DMS153 (cell line): ENCODE measurements at regions not wholly inside any gene's neighbourhood (a gene's known extent, or its start where the extent isn't known, plus 50 kb on each side); places are given as distances from the start of the nearest gene placed in this dataset.
"Not testable (repeated sequence)": the region's sequence is repeated elsewhere in the genome, so short reads cannot be mapped to it uniquely, and the experiment has no call there.

Experiments
- DNase-seq: peaks from one replicate; lab custom pipeline; 2025; lab: John Stamatoyannopoulos, UW

- no peak for DNase-seq
Observed at GRCh38 chr16:52729731-52730130, 182.8 kb upstream of the TOX3 start.

GRCh38 chr16:52727849-52728248 lies 180.9 kb upstream of the TOX3 start:
- no peak for DNase-seq

- no peak for DNase-seq
Observed at GRCh38 chr16:52727441-52727840, 180.5 kb upstream of the TOX3 start.

- no peak for DNase-seq
Observed at GRCh38 chr16:52725461-52725860, 178.5 kb upstream of the TOX3 start.

- no peak for DNase-seq
Observed at GRCh38 chr16:52725043-52725442, 178.1 kb upstream of the TOX3 start.

GRCh38 chr16:52721331-52721730 lies 174.4 kb upstream of the TOX3 start:
- DNase-seq, result no peak

- no peak for DNase-seq
Observed at GRCh38 chr16:52718046-52718445, 171.1 kb upstream of the TOX3 start.

GRCh38 chr16:52713740-52714139 lies 166.8 kb upstream of the TOX3 start:
- DNase-seq, result no peak

GRCh38 chr16:52709306-52709705 lies 162.4 kb upstream of the TOX3 start:
- no peak for DNase-seq

- DNase-seq, result no peak
Observed at GRCh38 chr16:52708476-52708875, 161.5 kb upstream of the TOX3 start.

GRCh38 chr16:52707676-52708337 lies 160.9 kb upstream of the TOX3 start:
- DNase-seq, result no peak

GRCh38 chr16:52705122-52705521 lies 158.2 kb upstream of the TOX3 start:
- no peak for DNase-seq

- DNase-seq, result no peak
Observed at GRCh38 chr16:52697971-52698370, 151.0 kb upstream of the TOX3 start.

GRCh38 chr16:52696126-52696525 lies 149.2 kb upstream of the TOX3 start:
- DNase-seq, result no peak

- DNase-seq, result no peak
Observed at GRCh38 chr16:52690468-52690867, 143.5 kb upstream of the TOX3 start.

- no peak for DNase-seq
Observed at GRCh38 chr16:52680993-52681392, 134.1 kb upstream of the TOX3 start.

GRCh38 chr16:52677501-52677900 lies 130.6 kb upstream of the TOX3 start:
- DNase-seq, result no peak

- DNase-seq, result no peak
Observed at GRCh38 chr16:52676959-52677358, 130.0 kb upstream of the TOX3 start.

- DNase-seq, result no peak
Observed at GRCh38 chr16:52671590-52671989, 124.6 kb upstream of the TOX3 start.

GRCh38 chr16:52657924-52658323 lies 111.0 kb upstream of the TOX3 start:
- DNase-seq, result no peak

- DNase-seq, result not testable (repeated sequence)
Observed at GRCh38 chr16:52655916-52656315, 109.0 kb upstream of the TOX3 start.

- not testable (repeated sequence) for DNase-seq
Observed at GRCh38 chr16:52655156-52655555, 108.2 kb upstream of the TOX3 start.

- DNase-seq, result no peak
Observed at GRCh38 chr16:52652033-52652432, 105.1 kb upstream of the TOX3 start.

GRCh38 chr16:52650789-52651188 lies 103.8 kb upstream of the TOX3 start:
- DNase-seq, result no peak

- no peak for DNase-seq
Observed at GRCh38 chr16:52650318-52650717, 103.4 kb upstream of the TOX3 start.
